Prostate gland (tissue), 2 donors: ENCODE measurements at regions not wholly inside any gene's neighbourhood (a gene's known extent, or its start where the extent isn't known, plus 50 kb on each side); places are given as distances from the start of the nearest gene placed in this dataset.

Experiments used
- POLR2A ChIP-seq: fragments of 450-650 bp; IDR thresholded peaks from one replicate; pipeline ENCODE4 v1.6.1; 2016; ENCODE audit warnings: antibody characterized with exemption, mild to moderate bottlenecking
- POLR2AphosphoS5 ChIP-seq: sonication (generic); formaldehyde crosslinking; IDR thresholded peaks from one replicate; pipeline ENCODE4 v1.6.1; 2017; ENCODE audit warnings: antibody characterized with exemption
- TF ChIP-seq, protein P1 (sequence below), 4 experiments: fragments of 200-600 bp in 2 of 4; fragments of 450-650 bp in 2 of 4; sonication (generic) in 2 of 4; IDR thresholded peaks; 1 replicate in 3 of 4; 2 replicates in 1 of 4; pipeline ENCODE4 v1.5.1; 2016 to 2019; ENCODE audit warnings: antibody characterized with exemption in 4 of 4, mild to moderate bottlenecking in 2 of 4, moderate library complexity in 2 of 4

DNA sequence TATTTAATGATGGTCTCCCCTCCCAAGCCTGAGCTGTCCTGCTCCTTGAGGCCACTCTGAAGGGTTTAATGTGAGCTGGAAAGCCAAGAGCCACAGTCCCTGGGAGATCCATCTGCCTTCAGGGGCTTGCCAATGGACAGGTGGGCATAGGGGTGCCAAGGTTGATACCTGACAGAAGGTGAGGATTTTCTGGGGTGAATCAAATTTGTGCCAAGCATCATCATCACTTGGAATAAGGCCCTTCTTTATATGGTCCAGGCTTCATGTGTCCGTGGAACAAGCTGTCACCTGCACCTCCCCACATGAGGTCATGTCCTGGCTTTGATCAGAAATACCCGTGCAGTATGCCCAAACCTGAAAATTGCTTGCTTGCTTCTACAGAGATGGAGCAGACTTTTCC, 71.9 kb upstream of the CTNNB1 start:
- TF ChIP-seq, protein P1, sequence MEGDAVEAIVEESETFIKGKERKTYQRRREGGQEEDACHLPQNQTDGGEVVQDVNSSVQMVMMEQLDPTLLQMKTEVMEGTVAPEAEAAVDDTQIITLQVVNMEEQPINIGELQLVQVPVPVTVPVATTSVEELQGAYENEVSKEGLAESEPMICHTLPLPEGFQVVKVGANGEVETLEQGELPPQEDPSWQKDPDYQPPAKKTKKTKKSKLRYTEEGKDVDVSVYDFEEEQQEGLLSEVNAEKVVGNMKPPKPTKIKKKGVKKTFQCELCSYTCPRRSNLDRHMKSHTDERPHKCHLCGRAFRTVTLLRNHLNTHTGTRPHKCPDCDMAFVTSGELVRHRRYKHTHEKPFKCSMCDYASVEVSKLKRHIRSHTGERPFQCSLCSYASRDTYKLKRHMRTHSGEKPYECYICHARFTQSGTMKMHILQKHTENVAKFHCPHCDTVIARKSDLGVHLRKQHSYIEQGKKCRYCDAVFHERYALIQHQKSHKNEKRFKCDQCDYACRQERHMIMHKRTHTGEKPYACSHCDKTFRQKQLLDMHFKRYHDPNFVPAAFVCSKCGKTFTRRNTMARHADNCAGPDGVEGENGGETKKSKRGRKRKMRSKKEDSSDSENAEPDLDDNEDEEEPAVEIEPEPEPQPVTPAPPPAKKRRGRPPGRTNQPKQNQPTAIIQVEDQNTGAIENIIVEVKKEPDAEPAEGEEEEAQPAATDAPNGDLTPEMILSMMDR (IDR thresholded peaks at IDR 0.05) = no peak
- no peak for TF ChIP-seq POLR2A
- no peak for TF ChIP-seq POLR2AphosphoS5
